ENCODE measurements at regions not wholly inside any gene's neighbourhood (a gene's known extent, or its start where the extent isn't known, plus 50 kb on each side); places are given as distances from the start of the nearest gene placed in this dataset.

DNA sequence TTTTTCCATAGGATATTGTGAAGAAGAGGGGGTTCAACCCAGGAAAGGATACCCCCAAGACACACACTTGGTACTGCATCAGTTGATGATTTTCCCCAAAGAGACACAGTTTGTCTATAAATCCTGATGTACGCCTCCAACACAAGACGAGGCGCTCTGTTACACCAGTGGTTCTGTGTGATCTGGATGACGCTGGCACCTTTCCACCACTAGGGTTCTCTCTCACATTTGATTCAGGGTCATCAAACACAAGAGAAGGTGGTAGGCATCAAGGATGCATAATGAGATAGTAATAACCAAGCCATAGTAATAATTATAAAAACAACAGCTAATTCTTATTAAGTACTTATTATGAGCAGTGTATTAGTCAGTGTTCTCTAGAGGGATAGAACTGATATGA, 508.8 kb upstream of the ZP4 start:
- TF ChIP-seq, protein P1, sequence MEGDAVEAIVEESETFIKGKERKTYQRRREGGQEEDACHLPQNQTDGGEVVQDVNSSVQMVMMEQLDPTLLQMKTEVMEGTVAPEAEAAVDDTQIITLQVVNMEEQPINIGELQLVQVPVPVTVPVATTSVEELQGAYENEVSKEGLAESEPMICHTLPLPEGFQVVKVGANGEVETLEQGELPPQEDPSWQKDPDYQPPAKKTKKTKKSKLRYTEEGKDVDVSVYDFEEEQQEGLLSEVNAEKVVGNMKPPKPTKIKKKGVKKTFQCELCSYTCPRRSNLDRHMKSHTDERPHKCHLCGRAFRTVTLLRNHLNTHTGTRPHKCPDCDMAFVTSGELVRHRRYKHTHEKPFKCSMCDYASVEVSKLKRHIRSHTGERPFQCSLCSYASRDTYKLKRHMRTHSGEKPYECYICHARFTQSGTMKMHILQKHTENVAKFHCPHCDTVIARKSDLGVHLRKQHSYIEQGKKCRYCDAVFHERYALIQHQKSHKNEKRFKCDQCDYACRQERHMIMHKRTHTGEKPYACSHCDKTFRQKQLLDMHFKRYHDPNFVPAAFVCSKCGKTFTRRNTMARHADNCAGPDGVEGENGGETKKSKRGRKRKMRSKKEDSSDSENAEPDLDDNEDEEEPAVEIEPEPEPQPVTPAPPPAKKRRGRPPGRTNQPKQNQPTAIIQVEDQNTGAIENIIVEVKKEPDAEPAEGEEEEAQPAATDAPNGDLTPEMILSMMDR (conservative IDR thresholded peaks at IDR 0.05), result no peak
- TF ChIP-seq EZH2 (IDR thresholded peaks at IDR 0.05; ENCODE audit: low read depth), result no peak
